IPS DF 19.7 (cell line): ENCODE measurements at regions not wholly inside any gene's neighbourhood (a gene's known extent, or its start where the extent isn't known, plus 50 kb on each side); places are given as distances from the start of the nearest gene placed in this dataset.
"Not testable (repeated sequence)": the region's sequence is repeated elsewhere in the genome, so short reads cannot be mapped to it uniquely, and the experiment has no call there.

ENCODE experiments used
- DNase-seq: peaks from one replicate; pipeline ENCODE4 v3.0.0-alpha.2; 2013; ENCODE audit warnings: low read depth, low spot score

DNA sequence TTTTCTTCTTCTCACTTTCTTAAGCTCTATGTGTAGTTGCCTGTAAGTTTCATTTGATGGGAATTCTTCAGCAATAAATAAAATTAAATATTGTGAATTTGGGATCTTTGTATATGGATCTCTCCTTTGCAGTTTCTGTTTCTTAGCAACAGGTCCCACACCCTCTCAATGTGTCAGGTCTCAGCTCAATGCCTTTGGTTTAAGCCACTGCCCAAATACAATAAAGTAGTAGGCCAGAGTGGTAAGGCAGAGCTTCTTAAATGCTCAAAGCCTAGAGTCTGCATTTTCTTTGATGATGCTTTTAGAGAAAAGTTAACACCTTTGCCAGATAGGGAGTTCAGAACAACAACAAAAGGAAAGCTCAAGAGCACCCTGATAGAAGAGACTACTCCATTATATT, 343.7 kb downstream of the NSUN3 start:
- DNase-seq = no peak

DNA sequence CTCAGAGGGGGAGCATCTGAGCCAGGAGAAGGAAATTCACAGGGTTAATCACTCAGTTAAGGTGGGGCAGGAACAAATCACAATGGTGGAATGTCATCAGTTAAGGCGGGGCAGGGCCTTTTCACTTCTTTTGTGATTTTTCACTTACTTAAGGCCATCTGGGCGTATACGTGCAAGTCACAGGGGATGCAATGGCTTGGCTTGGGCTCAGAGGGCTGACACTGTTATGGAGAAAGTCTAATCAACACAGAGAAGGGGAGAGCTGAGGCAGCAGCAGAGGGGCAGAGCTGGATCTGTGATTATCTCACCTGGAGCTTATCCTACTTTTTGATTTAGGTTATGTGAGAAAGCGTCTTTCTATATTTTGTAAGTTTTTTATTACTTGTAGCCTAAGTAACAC, 350.1 kb downstream of the NSUN3 start:
- not testable (repeated sequence) for DNase-seq

DNA sequence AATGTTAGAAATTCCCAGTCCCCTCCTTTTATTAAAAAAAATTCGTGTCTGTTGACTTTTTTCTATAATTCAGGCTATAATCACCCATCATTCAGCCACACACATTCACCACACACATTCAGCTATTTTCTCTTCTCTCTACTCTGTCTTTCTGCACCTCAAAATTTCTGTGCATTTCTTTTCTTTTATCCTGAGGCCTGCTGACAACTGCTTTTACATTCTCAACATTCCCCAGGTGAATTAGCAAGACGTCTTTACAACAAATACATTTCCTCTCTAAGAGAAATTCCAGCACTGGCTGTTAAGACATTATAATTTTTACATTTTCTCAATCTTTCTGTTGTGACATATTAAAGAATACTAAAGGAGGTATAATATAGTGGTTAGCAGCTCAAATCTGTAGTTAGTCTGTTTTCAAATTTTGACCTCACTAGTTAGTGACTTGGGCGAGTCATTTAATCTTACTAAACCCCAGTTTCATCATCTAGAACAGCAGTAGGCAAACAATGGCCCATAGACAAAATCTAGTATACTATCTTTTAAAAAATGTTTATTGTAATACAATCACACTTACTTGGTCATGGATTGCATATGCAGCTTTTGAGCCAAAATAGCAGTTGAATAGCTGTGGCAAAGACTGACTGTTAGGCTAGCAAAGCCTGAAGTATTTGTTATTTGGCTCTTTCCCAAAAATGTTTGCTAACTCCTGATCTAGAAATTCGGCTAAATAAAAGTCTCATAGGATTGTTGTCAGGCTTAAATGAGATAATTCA, 350.7 kb downstream of the NSUN3 start:
- peak; percentile 20 for DNase-seq

DNA sequence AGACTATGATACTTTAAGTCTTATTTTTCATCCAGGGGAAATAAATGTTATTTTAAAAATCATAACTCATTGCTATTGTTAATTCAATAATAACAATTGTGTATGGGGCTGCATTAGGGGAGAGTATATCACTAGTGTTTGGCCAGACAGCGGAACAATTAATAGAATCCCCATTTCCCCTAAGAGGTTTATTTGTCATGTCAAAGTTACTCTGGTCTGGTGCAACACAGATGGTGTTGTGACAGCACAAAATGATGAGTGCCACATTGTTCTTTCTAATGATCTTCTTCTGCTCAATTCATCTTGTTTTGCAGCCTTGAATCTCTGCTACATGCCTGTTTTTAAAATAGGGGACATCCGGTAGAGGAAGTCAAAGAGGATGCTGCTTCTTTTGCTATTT, 351.6 kb downstream of the NSUN3 start:
- no peak for DNase-seq

DNA sequence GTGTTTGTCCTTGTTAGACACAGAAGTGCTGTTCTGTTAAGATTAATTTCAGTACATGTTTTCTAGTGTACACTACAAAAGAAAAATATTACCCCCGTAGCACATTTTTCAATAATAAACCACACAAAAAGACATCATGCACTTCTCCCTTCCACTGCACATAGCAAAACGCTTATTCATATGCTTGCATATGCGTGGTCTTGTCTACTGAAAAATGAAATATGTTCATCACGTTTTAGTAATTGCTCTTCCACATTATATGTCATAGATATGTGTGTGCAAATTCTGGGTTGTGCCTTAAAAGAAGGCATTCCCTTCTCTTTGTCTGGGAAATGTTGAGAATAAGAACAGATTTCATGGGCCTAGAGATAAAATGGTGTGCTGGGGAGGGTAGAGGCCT, 353.9 kb downstream of the NSUN3 start:
- DNase-seq = no peak

DNA sequence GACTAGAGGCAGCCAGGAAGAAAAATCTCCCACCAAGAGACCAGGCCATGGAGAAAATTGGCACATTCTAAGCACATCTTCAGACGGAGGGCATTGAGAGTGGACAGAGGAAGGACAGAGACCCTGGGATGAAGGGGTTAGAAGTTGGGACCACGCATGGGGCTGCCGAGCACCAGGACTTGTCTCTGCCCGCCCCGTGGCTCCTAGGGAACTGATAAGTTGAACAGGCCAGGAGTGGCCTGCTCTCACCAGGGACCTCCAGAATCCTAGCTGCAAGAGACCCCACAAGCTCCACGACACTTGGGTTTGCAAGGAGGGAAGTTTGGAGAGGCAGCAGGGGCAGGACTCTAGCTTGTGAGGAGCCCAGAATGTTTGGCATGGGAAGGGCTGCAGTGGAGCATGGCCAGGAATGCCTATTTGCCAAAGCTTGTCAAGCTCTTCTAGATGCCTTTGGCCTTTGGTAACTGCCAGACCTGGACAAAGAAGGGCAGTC, 355.1 kb downstream of the NSUN3 start:
- no peak for DNase-seq

DNA sequence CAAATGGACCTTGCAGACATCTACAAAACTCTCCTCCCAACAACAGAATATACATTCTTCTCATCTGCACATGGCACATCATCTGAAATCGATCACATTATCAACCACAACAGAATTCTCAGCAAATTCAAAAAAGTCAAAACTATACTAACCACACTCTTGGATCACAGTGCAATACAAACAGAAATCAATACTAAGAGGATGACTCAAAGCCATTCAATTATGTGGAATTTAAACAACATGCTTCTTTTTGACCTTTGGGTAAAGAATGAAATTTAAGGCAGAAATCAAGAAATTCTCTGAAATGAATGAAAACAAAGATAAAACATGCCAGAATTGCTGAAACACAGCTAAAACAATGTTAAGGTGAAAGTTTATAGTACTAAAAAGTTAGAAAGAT, 358.1 kb downstream of the NSUN3 start:
- no peak for DNase-seq

DNA sequence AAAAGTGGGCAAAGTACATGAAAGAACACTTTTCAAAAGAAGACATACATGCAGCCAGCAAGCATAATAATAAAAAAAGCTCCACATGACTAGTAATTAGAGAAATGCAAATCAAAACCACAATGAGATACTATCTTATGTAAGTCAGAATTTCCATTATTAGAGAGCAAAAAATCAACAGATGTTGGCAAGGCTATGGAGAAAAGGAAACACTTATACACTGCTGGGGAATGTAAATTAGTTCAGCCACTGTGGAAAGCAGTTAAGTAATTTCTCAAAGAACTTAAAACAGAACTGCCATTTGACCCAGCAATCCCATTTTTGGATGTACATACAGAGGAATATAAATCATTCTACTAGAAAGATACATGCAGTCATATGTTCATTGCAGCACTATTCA, 360.7 kb downstream of the NSUN3 start:
- no peak for DNase-seq

DNA sequence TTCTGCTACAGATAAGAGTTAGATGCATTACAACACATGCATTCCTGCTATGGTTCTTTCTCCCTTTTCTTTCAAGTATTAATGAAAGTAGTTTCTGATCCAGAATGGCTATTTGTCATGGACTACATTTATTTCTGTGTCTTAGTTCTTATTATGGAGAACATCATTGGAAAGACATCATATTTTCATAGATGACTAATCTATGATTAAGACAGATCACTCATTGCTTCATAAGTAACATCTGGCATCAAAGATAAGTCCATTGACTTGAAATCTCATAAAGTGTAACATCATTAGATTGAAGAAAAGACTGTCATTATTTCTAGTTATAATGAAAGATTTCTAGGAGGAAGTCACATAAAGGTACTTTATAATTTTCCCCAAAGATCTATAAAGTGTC, 366.7 kb downstream of the NSUN3 start:
- no peak for DNase-seq

DNA sequence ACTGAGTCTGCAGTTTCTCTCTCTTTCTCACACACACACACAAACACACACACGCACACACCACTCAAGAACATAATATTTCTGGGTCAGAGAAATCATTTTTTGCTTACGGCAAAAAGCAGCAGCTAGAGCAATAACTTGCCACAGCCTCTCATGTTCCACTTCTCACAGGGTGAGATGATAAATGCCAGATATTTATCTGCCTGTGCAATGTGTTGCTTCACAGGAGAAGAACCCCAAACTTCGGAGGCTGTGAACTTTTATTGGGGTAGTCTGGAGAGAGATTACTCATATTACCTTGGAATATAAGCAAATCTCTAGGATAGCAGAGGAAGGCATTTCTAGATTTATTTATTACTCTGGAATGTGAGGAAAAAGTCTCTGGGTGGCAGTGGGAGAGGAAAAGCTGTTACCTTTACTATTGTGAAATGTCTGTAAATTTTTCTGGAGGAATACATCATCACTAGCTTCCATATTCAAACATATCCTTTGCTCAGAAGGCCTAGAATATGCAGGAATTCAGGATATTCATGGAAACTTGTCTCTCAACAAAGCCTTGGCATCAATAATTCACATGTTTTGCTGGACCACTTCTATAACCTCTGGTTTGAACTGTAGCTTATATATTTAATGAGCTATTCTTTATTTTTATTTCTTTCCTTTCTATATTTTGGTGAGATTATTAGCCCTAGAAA, 369.2 kb downstream of the NSUN3 start:
- no peak for DNase-seq

DNA sequence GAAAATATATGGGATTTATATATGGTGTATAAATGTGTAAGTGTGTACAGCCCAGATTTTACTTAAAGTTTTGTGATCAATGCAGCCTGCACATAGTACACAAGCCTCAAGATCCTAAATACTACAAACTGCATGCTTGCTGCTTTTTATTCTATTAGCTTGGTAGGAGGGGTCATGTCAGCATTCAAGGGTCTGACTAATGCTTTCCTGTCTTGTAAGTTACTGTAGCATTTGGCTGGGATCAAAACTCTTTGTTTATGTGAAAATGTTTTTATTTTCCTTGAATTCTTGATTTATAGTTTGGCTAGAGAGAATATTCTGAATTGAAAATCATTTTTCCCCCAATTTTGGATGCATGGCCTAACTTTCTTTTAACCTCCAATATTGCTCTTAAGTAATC, 370.9 kb downstream of the NSUN3 start:
- no peak for DNase-seq

DNA sequence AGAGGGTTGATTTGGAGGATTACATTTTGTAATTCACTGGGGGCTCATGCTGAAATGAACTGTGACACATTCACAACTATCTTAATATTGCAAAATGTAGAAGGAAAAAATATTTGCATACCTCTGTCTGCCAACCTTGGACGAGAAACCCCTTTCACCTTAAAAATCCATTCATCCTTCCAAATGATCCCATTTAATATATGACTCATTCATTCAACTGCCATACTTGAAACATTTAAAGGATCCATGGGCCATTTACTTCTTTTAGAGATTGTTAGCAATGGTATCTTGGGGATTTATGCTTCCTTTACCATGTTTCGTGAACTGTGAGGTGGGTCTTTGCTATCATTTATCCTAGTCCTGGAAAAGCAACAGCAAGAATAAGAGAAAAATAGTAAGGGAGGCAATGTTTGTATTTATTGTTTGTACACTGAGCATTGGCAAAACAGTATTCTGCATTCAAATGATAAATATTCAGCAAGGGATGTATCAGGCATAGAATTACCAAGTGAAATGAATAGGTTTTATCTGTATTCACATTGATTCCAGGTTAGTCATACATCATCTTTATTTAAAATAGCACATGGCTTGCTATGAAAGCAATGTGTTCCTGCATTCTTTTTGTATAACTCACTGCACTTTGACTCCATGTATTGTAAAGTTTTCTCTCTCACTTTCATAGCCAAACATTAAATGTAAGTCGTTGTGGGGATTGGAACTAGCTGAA, 378.1 kb downstream of the NSUN3 start:
- no peak for DNase-seq

DNA sequence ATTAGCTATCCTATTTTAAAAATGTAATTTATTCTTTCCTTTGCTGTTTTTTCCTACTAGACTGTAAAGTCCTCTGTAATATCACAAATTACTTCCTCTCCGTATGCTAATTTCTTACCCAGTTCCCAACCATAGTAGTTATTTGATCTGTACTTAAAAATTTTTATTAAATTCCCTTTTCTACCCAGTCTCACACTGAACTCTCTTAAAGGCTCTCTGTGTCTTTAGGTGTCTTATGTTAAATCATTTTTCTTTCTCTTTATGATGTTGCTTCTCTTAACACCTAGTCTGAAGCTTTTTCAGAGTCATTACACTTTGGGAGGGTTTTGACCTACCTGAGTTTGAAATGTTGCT, 378.6 kb downstream of the NSUN3 start:
- DNase-seq = no peak

DNA sequence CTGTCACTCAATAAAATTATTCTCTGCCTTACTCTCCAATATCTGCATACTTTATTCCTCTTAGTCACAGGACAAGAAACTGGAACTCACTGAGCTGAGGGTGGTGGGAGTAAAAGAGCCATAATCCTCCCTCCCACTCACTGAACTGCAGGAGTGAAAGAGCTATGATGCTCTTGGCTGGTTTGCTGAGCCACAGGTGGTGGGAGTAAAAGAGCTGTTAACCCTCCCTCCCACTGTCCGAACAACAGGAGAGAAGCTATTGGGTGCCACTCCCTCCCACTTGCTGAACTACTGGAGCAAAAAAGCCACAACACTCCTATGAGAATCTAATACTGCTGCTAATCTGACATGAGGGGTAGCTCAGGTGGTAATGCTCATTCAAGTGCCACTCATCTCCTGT, 391.0 kb downstream of the NSUN3 start:
- no peak for DNase-seq

DNA sequence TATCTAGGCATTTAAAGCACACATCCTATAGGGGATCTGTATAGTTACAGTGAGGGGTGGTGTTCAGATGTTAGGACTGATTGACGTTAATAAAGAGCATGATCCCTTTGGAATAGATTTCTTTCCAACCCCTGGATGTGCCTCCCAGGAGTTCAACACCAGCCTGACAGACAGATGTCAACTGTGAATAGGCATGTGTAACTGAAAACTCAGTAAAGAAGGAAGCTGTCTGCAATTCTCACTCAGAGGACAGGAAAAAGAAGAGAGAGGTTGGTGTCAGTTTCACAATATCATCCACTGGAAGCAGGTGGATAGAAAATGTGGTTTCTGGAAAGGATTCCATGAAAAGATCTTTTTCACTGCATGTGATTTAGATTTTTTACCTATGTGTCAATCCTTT, 396.3 kb downstream of the NSUN3 start:
- DNase-seq = no peak

DNA sequence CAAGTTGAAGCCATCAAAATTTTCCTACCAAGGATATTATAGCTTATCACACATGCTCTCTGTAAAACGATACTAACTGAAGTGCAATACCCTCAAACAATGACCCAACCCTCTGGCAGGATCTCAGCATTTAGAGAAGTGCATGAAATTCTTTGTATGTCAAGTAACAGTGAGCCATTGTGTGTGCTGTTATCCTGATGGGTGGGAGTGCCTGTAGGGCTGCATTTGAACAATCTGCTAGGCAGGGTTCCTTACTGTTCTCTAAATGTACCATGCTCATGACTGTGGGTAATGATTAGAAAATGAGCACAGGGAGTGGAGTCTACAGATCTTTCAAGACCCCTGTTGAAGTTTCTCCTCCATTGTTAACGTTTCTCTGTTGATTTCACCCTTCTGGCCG, 398.1 kb downstream of the NSUN3 start:
- no peak for DNase-seq

DNA sequence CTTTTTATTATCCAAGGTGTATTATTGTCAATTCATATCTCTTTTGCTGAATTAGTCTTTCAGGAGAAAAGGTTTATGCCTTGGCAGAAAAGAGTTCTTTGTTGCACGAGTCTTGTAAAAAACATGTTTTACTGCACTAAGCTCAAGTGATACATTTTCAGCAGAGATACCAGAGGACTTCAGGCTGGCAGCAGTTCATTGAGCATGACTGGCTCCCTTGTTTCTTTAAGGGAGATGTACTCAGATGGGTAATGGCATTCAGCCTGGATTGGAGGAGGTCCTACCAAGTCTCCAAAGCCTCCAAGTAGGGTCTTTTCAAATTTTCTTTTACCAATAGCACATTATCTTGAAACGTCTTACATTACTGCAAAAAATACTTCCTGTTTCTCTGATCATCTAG, 400.1 kb downstream of the NSUN3 start:
- DNase-seq = no peak

DNA sequence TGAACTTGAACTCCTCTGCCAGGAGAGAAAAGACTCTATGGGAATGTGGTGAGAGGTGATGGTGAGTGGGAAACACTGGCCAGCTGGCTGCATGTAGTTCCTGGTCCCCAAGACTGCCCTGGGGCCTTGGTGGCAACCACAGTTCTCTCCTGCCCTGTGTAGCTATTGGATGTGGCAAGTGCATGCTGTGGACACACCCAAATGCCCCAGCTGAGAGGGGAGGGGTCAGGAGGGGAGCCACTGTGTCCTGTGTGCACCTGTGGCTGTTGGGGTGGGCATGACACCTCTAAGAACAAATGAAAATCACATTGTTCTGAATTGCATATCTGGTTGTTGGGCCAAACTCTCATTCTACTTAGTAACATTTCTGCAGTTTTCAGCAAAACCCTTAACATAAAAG, 409.6 kb downstream of the NSUN3 start:
- DNase-seq = no peak

DNA sequence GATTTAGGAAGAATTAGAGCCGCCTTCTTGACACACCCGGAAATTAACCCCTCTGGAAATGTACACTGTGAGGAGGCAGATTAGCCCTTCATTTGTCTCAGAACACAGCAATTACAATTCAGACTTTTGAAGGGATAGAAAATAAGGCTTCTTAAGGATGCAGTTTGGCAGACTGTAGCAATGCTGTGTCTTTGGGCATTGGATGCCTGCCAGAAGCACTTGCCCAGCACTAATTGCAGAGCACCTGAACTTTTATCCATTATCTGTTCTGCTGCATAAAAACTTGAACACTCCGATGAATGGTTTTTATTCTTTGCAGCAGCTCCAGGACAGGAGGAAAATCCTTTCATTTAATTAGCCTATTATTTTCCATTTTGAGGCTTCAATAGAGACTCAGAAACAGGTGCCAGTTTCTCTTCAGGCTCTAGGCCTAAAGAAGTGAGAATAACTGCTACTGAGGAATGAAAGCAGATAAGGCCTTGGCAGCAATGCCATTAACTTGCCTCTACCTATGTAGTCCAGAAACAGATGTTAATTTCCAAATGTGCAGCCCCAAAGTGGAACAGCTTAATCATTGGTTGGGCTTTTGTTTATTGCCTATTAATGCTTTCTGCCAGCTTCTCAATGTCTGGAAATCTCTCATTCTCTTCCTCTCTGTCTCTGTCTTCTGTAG, 418.5 kb downstream of the NSUN3 start:
- DNase-seq = no peak

DNA sequence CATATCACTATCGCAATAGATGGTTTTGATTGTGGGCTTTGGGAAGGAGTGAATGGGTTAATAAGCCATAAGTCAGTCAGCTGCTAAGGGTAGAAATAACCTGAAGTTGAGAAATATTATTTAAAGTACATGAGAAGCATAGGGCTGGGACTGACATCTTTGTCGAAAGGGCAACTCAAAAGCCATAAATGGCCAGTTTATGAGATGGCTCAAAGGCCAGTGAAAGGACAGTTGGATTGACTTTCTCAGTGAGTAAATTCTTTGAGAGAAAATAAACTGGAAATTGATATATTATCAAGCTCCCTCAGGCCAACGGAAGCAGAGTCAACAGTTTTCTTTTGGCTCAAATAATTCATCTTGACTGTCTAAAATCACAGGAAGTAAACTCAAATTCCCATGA, 419.8 kb downstream of the NSUN3 start:
- DNase-seq = no peak

DNA sequence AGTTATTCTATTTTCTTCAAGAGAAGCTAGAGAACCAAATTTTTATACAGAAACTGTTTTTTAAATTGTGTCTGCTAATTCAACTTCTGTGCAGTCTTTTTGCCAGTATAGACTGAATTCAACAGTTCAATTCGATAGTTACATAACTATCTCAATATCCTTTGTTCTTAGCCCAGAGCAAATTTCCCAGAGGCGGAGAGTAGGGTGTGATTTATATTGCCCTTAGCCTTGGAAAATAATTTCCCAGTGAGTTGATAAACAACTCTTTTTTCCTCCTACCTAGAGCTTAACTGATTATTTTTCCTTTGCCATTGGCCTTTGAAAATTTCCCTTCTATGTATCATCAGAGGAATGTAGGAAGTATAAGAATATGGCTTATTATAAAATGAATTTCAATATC, 420.5 kb downstream of the NSUN3 start:
- no peak for DNase-seq

DNA sequence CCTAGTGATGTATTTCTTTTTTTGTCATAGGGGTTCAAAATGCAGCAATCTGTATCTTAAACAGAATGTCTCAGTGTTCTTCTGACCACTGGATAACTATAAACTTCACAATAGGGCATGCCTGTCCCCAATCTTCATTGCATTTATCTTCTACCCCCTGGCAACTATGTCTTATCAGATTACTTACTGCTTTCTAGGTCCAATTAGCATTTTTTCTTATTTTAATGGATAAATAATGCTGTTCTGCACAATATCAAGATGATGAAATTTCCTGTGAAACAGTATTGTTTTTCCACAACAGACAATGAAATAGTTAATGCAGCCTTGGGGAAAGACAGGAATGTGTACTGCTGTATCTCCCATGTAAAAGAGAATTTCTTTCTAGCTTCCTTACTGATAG, 432.1 kb downstream of the NSUN3 start:
- no peak for DNase-seq
